ENCODE measurements at regions not wholly inside any gene's neighbourhood (a gene's known extent, or its start where the extent isn't known, plus 50 kb on each side); places are given as distances from the start of the nearest gene placed in this dataset.

- TF ChIP-seq CTCF (conservative IDR thresholded peaks at IDR 0.05) (no peak), EZH2 (IDR thresholded peaks at IDR 0.05; ENCODE audit: low read depth) (no peak)
Measured at GRCh38 chrX:35741142-35741541, 57.0 kb upstream of the MAGEB16 start.
